SK-N-DZ (cell line): ENCODE measurements at regions not wholly inside any gene's neighbourhood (a gene's known extent, or its start where the extent isn't known, plus 50 kb on each side); places are given as distances from the start of the nearest gene placed in this dataset.
"Not testable (repeated sequence)": the region's sequence is repeated elsewhere in the genome, so short reads cannot be mapped to it uniquely, and the experiment has no call there.

Source experiments
- DNase-seq: peaks from one replicate; pipeline ENCODE4 v3.0.0-alpha.2; 2015; ENCODE audit warnings: low spot score

DNA sequence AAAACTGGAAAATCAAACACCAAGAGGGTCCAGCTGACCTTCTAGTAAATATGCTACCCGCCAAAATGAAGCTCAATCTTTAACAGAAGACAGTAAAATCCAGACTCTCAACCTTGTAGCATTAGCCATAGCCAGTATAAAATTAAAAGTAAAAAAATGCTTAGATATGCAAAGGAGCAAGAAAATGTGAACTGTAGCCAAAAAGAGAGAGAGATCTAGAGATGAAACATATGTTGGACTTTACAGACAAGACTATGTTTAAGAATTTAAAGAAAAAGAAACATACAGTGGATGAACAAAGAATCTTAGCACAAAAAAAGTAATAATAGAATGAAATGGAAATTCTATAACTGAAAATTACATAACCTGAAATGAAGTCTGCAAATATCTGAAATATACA lies 344.5 kb downstream of the LRATD1 start:
- DNase-seq = no peak

DNA sequence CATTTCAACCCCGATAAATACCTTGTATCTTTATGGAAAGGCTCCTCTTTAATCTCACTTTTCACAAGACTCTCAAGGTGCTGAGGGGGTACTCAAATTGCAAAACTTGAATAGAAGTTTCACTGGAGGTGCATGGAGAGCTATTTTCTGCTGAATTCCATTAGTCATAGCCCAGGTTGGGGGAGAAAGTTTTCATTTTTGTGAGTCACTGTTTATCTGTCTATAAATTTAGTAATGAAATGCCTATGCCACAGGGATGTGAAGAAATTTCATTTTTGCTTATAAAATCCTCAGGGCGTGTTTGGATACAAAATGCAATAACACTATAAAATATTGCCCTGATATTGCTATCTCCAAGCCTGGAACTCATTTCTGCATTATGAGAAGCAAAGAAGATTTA lies 346.3 kb downstream of the LRATD1 start:
- DNase-seq = no peak

- DNase-seq = no peak
These were observed 350.3 kb downstream of the LRATD1 start for GRCh38 chr2:14982790-14983189.

GRCh38 chr2:14988600-14988999 lies 356.1 kb downstream of the LRATD1 start:
- DNase-seq = no peak

DNA sequence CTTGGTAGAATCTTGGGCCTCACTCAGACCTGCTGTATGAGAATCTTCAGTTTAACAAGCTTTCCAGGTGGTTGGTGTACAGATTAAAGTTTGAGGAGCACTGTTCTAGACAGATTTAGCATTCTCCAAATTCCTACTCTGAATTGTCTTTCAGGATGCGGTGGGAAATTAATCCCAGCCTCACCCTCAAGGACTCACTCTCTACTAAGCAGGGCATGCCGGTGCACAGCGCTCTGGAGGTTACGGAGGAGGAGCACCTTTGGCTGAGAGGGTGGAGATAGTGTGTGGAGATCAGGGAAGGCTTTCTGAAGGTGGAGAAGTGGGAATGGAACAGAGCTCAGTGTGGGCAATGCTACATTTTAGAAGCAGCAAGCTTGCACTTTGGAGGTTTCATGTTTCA lies 359.2 kb downstream of the LRATD1 start:
- DNase-seq = no peak

DNA sequence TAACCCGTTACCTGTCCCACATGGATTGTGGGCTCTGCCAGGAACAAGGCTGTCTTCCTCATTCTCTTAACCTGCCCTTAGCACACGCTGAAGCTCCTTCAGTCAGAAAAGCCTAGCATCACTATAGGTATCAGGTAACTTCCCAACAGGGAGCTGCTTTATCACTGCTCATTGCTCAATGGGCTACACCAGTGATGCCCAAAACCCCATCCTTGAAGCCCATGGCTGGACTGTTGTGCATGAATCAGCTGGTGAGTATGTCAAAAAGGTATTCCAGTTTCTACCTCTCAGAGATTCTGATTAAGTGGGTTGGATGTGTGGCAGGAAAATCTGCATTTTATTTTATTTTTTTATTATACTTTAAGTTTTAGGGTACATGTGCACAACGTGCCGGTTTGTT lies 362.2 kb downstream of the LRATD1 start:
- DNase-seq = no peak

- DNase-seq = peak; percentile 17
These were observed 364.0 kb downstream of the LRATD1 start for GRCh38 chr2:14996351-14997014.

GRCh38 chr2:14998546-14998945 lies 366.0 kb downstream of the LRATD1 start:
- peak; percentile 7 for DNase-seq

GRCh38 chr2:14999114-14999661 lies 366.7 kb downstream of the LRATD1 start:
- DNase-seq = no peak

GRCh38 chr2:15002519-15002918 lies 370.0 kb downstream of the LRATD1 start:
- DNase-seq = not testable (repeated sequence)

- no peak for DNase-seq
These were observed 374.1 kb downstream of the LRATD1 start for GRCh38 chr2:15006667-15007066.

GRCh38 chr2:15009681-15010080 lies 377.2 kb downstream of the LRATD1 start:
- no peak for DNase-seq

- no peak for DNase-seq
These were observed 377.8 kb downstream of the LRATD1 start for GRCh38 chr2:15010346-15010745.

DNA sequence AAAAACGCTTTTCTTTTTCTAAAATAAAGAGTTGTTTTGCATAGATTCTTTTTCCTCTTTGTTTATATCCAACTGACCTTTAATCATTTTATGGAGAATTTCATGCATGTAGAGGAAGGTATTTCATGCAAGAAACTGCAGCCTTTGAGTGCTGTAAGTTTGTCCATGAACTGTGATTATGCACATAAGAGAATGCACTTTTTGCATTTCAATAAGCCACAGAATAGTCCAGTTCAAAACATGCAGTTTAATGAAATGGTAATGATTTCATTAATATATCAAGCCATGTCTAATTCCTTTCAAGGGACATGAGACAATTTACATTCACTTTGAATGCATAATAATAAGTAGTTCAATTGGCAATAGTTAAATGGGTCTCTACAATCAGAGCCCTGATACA lies 386.3 kb downstream of the LRATD1 start:
- DNase-seq = no peak

DNA sequence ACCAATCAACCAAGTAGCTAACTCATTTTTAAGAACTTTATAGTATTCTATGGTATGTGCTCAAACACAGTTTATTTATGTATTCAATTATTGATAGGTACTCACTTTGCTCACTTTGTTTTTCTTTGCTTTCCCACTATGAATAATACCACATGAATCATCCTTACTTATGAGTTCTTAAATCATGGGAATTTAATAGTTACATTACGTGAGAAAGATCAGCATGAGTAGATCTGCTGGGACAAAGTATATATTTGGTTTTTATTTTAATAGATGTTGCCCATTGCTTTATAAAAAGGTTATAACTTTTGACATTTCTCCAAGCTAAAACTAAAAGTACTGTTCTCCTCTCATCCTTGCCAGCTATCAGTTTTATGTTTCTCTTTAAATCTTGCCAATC lies 390.7 kb downstream of the LRATD1 start:
- no peak for DNase-seq

GRCh38 chr2:15028406-15028805 lies 395.9 kb downstream of the LRATD1 start:
- DNase-seq = no peak

DNA sequence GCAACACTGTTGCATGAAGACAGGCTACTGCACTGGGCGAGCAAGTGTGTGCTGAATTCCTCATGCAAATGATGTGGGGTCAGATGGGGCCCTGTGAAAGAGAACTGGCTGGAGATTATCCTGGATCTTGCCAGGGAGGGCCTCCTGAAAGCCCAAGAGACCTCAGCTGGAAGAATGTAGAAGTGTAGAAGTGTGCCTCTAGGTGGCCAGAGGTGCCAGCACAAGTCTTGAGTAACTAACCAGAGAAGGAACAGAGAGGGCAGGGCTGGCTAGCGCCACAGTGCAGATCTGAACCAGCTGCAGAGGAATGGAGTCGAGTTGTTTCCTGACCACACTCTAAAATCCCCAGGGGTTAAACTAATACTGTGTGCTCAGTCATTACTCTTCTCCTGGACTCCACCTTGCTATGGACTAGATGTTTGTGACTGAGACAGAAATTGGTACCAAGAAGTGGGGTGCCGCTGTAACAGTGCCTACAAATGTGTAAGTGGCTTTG lies 399.3 kb downstream of the LRATD1 start:
- no peak for DNase-seq

- no peak for DNase-seq
These were observed 401.7 kb downstream of the LRATD1 start for GRCh38 chr2:15034246-15034645.

DNA sequence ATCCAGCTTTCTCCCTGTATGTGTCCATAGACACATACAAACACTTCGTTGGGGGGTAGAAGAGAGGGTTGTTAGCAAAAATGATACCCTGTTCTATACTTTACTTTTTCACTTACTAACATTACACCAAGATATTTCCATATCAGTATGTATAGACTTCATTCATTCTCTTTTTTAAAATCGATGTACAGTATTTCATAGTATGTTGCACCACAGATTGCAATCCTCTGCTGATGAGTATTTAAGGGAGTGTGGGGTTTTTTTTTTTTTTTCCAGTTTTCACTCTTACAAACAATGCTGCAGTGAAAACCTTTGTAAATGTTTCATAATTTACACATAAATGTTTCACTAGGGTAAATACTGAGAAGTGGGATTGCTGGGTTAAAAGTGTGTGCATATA lies 402.3 kb downstream of the LRATD1 start:
- DNase-seq = no peak

DNA sequence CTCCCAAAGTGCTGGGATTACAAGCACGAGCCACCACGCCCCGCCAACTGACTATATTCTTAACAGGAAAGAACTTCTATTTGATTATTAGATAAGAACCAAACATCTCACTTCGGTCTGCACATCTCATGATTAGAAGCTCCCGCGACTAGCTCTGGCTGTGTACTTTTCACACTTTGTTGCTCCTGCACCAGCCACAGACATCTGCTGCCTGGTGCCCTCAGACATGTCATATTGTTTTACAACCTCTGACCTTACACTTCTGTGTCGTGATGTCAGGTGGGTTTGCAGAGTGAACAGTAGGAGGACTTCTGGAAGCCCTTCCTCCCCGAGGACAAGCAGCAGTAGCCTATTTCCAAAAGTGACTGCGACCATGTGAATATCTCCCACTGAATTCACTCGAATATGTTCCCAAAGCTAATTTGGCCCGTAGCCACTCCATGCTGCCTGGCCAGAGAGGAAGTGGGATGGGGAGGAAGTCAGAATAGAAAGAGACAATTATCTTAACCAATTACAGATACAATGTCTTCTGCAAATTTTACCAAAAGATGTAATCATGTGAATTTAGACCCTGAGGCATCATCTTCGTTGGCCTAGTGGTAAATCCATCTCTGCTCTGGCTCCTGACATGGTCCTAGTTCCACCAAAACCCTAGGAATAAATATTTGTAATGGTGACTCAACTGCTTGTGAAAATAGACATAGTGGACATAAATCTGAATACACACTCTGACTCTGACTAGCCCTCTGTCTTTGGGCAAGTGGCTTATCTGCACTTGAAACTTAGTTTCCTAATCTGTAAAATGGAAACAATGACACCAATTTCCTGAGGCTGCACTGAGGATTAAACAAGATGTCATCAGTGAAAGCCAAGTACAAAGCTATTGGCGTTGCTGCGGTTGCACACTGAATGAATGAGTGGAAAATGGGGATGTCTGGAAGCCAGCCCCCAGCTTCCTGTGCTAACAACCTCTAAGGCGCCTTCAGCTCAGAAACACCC lies 406.1 kb downstream of the LRATD1 start:
- no peak for DNase-seq

DNA sequence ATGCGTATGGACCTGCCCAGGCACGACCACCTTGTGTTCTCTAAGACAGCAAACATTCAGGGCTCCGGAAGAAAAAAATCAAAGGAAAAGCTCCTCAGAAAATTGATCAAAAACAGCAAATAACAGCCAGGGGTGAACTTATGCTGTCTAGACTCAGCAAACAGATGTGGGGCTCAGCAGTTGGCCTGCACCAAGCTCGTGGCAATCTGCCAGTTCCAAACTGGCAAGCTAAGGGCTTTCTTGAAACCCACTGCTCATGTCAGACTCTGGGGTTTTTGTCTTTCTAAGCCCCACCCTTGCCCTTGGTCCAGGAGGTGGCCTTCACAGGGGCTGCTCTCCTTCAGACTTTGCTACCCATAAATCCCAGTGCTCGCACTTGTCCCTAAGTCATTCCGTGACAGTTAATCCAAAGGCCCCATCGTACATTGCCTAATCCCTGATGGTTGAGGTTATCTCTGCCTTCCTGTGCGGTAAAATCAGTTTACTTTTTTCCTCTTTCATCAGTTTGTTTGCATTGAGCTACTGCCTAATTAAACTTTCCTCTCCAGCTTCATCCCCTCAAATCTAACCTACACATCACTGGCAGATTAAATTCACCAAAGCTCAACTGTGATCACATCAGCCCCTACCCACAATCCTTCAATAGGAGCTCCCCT lies 408.0 kb downstream of the LRATD1 start:
- no peak for DNase-seq

GRCh38 chr2:15041429-15041837 lies 408.9 kb downstream of the LRATD1 start:
- DNase-seq = no peak
